ENCODE measurements at regions not wholly inside any gene's neighbourhood (a gene's known extent, or its start where the extent isn't known, plus 50 kb on each side); places are given as distances from the start of the nearest gene placed in this dataset.

- Mint-ChIP-seq H3K27me3 (ENCODE audit: low read depth in 2 of 2) (no peaks in the 10 kb centered on the region), H3K4me3 (no peak overlapping the region), H3K27ac (no peak overlapping the region), H3K4me1 (no peaks in the 10 kb centered on the region), H3K36me3 (peaks cover 3% of the 10 kb centered on the region), H3K9me3 (peaks cover 17 to 19% of the 10 kb centered on the region in 2 donors)
- Histone ChIP-seq H3K27ac (ENCODE audit: low read length) (no peak overlapping the region), H3K9me3 (ENCODE audit: control insufficient read depth, insufficient read depth, low read length) (no peaks in the 10 kb centered on the region), H3K36me3 (ENCODE audit: control insufficient read depth, insufficient read depth, low read length) (no peaks in the 10 kb centered on the region), H3K4me1 (ENCODE audit: control insufficient read depth, insufficient read depth, low read length) (no peaks in the 10 kb centered on the region), H3K4me3 (ENCODE audit: low read length) (no peak overlapping the region), H3K27me3 (ENCODE audit: control insufficient read depth, insufficient read depth, low read length) (no peaks in the 10 kb centered on the region)
- no peak for TF ChIP-seq CTCF (IDR thresholded peaks at IDR 0.05)
- DNase-seq: no peak
- WGBS (ENCODE audit: insufficient coverage): 88% methylated on average over 3 of the region's 3 CpGs
- intact Hi-C loops (cut with micrococcal nuclease): no loop called here
- no peak for ATAC-seq
These were observed 381.5 kb upstream of the MPDZ start for GRCh38 chr9:13661014-13661413.

GRCh38 chr9:13651969-13652663 is 372.6 kb upstream of the MPDZ start:
- Mint-ChIP-seq H3K9me3 (peaks cover 10% of the 10 kb centered on the region in 2 donors), H3K4me3 (no peak overlapping the region), H3K36me3 (peaks cover 13% of the 10 kb centered on the region), H3K4me1 (no peaks in the 10 kb centered on the region), H3K27ac (no peak overlapping the region), H3K27me3 (ENCODE audit: low read depth in 2 of 2) (no peaks in the 10 kb centered on the region)
- H3K27me3 ChIP-seq (ENCODE audit: control insufficient read depth, insufficient read depth, low read length): no peaks in the 10 kb centered on the region
- no peaks in the 10 kb centered on the region for H3K9me3 ChIP-seq (ENCODE audit: control insufficient read depth, insufficient read depth, low read length)
- no peak for TF ChIP-seq CTCF (IDR thresholded peaks at IDR 0.05)
- intact Hi-C loops (cut with micrococcal nuclease): no loop called here
- 97% methylated on average over 4 of the region's 6 CpGs for WGBS (ENCODE audit: insufficient coverage)
- DNase-seq: no peak
- H3K27ac ChIP-seq (ENCODE audit: low read length): no peak overlapping the region
- no peak for ATAC-seq
- H3K36me3 ChIP-seq (ENCODE audit: control insufficient read depth, insufficient read depth, low read length): no peaks in the 10 kb centered on the region
- H3K4me1 ChIP-seq (ENCODE audit: control insufficient read depth, insufficient read depth, low read length): no peaks in the 10 kb centered on the region
- no peak overlapping the region for H3K4me3 ChIP-seq (ENCODE audit: low read length)

- Histone ChIP-seq H3K27ac (ENCODE audit: low read length) (no peak overlapping the region), H3K27me3 (ENCODE audit: control insufficient read depth, insufficient read depth, low read length) (no peaks in the 10 kb centered on the region), H3K36me3 (ENCODE audit: control insufficient read depth, insufficient read depth, low read length) (no peaks in the 10 kb centered on the region), H3K9me3 (ENCODE audit: control insufficient read depth, insufficient read depth, low read length) (no peaks in the 10 kb centered on the region), H3K4me3 (ENCODE audit: low read length) (no peak overlapping the region), H3K4me1 (ENCODE audit: control insufficient read depth, insufficient read depth, low read length) (no peaks in the 10 kb centered on the region)
- 85% methylated on average over 8 of the region's 8 CpGs for WGBS (ENCODE audit: insufficient coverage)
- no peak for TF ChIP-seq CTCF (IDR thresholded peaks at IDR 0.05)
- intact Hi-C loops (cut with micrococcal nuclease): no loop called here
- Mint-ChIP-seq H3K9me3 (peaks cover 8 to 10% of the 10 kb centered on the region in 2 donors), H3K27me3 (ENCODE audit: low read depth in 2 of 2) (no peaks in the 10 kb centered on the region), H3K27ac (no peak overlapping the region), H3K4me1 (no peaks in the 10 kb centered on the region), H3K4me3 (no peak overlapping the region), H3K36me3 (peaks cover 13% of the 10 kb centered on the region)
- no peak for DNase-seq
- no peak for ATAC-seq
These were observed 372.0 kb upstream of the MPDZ start for GRCh38 chr9:13651526-13651925.

GRCh38 chr9:13648676-13649075 is 369.2 kb upstream of the MPDZ start:
- Mint-ChIP-seq H3K27me3 (ENCODE audit: low read depth in 2 of 2) (no peaks in the 10 kb centered on the region), H3K4me1 (no peaks in the 10 kb centered on the region)
- no peak for DNase-seq

More at GRCh38 chr9:13648676-13649075, 369.2 kb upstream of the MPDZ start:
- peaks cover 8% of the 10 kb centered on the region for H3K36me3 Mint-ChIP-seq
- no peak overlapping the region for H3K27ac ChIP-seq (ENCODE audit: low read length)
- ATAC-seq: no peak
- intact Hi-C loops (cut with micrococcal nuclease): no loop called here
- no peaks in the 10 kb centered on the region for H3K36me3 ChIP-seq (ENCODE audit: control insufficient read depth, insufficient read depth, low read length)
- H3K4me1 ChIP-seq (ENCODE audit: control insufficient read depth, insufficient read depth, low read length): no peaks in the 10 kb centered on the region
- no peaks in the 10 kb centered on the region for H3K27me3 ChIP-seq (ENCODE audit: control insufficient read depth, insufficient read depth, low read length)
- H3K9me3 ChIP-seq (ENCODE audit: control insufficient read depth, insufficient read depth, low read length): no peaks in the 10 kb centered on the region
- WGBS (ENCODE audit: insufficient coverage): 79% methylated on average over 2 of the region's 3 CpGs
- TF ChIP-seq CTCF (IDR thresholded peaks at IDR 0.05): no peak
- no peak overlapping the region for H3K4me3 Mint-ChIP-seq
- no peak overlapping the region for H3K27ac Mint-ChIP-seq
- peaks cover 6 to 8% of the 10 kb centered on the region in 2 donors for H3K9me3 Mint-ChIP-seq
- H3K4me3 ChIP-seq (ENCODE audit: low read length): no peak overlapping the region

Data from natural killer cell (primary cell).